ENCODE measurements at regions not wholly inside any gene's neighbourhood (a gene's known extent, or its start where the extent isn't known, plus 50 kb on each side); places are given as distances from the start of the nearest gene placed in this dataset.

DNA sequence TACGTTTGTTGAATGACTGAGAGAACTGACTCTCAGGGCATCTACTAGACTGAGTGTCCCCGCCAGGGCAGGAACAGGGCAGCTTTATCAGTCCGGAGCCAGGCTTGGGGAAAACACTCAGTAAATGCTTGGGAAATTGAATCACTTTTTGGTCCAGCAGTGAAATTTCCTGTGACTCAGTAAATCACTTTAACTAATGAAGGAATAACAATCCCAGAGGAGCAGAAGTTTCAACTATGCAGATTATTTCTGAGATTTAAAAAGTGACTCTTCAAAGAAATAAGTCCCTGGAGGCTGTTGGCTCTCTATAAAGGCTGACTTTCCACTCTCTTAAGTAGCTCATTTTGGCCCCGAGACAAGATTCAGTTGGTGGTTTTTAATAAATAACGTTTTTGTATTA lies 101.8 kb downstream of the FOXL1 start:
- Histone ChIP-seq H3K36me3 (no peaks in the 10 kb centered on the region), H3K4me3 (peak overlapping the region in 1 of 2 donors; percentile 46), H3K4me1 (peaks cover 0 to 54% (median 35%) of the 10 kb centered on the region in 4 donors), H3K27me3 (no peaks in the 10 kb centered on the region), H3K27ac (peak overlapping the region; percentile 89), H3K9me3 (no peaks in the 10 kb centered on the region)
- peak in 1 of 2 donors; percentile 57 for DNase-seq
- intact Hi-C loops (cut with DNase I; ENCODE audit: low total_unique reads), result loop anchor here (2.0 kb wide), 1 partner anchor 99 kb away; no protein-coding TSS in a partner anchor
- TF ChIP-seq, protein P1, sequence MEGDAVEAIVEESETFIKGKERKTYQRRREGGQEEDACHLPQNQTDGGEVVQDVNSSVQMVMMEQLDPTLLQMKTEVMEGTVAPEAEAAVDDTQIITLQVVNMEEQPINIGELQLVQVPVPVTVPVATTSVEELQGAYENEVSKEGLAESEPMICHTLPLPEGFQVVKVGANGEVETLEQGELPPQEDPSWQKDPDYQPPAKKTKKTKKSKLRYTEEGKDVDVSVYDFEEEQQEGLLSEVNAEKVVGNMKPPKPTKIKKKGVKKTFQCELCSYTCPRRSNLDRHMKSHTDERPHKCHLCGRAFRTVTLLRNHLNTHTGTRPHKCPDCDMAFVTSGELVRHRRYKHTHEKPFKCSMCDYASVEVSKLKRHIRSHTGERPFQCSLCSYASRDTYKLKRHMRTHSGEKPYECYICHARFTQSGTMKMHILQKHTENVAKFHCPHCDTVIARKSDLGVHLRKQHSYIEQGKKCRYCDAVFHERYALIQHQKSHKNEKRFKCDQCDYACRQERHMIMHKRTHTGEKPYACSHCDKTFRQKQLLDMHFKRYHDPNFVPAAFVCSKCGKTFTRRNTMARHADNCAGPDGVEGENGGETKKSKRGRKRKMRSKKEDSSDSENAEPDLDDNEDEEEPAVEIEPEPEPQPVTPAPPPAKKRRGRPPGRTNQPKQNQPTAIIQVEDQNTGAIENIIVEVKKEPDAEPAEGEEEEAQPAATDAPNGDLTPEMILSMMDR (IDR thresholded peaks at IDR 0.05), result peak in 1 of 2 experiments; percentile 14

- Histone ChIP-seq H3K27me3 (no peaks in the 10 kb centered on the region), H3K36me3 (no peaks in the 10 kb centered on the region), H3K27ac (peak overlapping the region; percentile 89), H3K4me1 (peaks cover 0 to 54% (median 35%) of the 10 kb centered on the region in 4 donors), H3K9me3 (no peaks in the 10 kb centered on the region), H3K4me3 (peak overlapping the region; percentile 44 to 46)
- TF ChIP-seq, protein P1 (IDR thresholded peaks at IDR 0.05), result no peak
- DNase-seq, result no peak
- intact Hi-C loops (cut with DNase I; ENCODE audit: low total_unique reads), result loop anchor here (2.0 kb wide), 1 partner anchor 100 kb away; no protein-coding TSS in a partner anchor
These were observed 102.3 kb downstream of the FOXL1 start for GRCh38 chr16:86680661-86681030.

DNA sequence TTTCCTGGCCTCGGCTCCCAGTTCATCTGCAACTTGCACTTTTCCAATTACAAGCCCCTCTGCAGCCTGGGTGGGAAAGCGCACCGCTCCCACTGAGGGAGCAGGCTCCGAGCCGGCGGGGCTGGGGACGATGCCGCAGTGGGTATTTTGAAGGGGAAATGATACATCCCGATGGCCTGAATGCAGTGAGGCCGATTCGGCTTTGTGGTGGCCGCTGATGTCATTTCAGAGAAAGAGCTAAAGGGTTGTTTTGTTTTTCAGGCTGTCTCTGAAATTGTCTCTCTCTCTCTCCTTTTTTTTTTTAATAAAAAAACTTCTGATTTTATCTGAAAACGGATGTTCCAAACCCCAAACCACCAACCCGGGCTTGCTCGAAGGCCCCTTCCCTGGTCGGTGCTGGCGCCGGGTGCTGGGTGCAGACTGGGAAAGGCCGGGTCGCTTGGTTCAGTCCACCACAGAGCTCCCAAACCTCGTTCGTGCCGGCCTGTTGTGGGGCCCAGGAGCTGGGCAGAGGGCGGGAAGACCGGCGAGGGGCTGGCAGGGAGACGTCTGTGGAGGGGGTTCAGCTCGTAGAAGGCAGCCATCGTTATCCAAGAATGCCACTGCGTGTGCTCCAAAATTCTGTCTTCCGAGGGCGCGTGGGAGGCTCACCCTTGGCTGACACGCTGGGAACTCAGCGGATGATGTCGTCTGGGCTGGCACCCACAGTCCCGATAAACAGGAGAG lies 102.8 kb downstream of the FOXL1 start:
- peak; percentile 69 to 92 for DNase-seq
- TF ChIP-seq, protein P1 (IDR thresholded peaks at IDR 0.05), result no peak
- peak overlapping the region; percentile 89 for H3K27ac ChIP-seq
- H3K4me3 ChIP-seq, result peak overlapping the region; percentile 44 to 46
- no peaks in the 10 kb centered on the region for H3K27me3 ChIP-seq
- H3K9me3 ChIP-seq, result no peaks in the 10 kb centered on the region
- intact Hi-C loops (cut with DNase I; ENCODE audit: low total_unique reads), result loop anchor here (2.0 kb wide), 1 partner anchor 100 kb away; no protein-coding TSS in a partner anchor
- no peaks in the 10 kb centered on the region for H3K36me3 ChIP-seq
- peaks cover 0 to 51% (median 35%) of the 10 kb centered on the region in 4 donors for H3K4me1 ChIP-seq

GRCh38 chr16:86681757-86682106 lies 103.4 kb downstream of the FOXL1 start:
- DNase-seq, result no peak
- TF ChIP-seq, protein P1 (IDR thresholded peaks at IDR 0.05), result no peak
- H3K27ac ChIP-seq, result peak overlapping the region; percentile 89
- peak overlapping the region; percentile 44 to 46 for H3K4me3 ChIP-seq
- no peaks in the 10 kb centered on the region for H3K36me3 ChIP-seq
- H3K27me3 ChIP-seq, result no peaks in the 10 kb centered on the region
- intact Hi-C loops (cut with DNase I; ENCODE audit: low total_unique reads), result loop anchor here (2.0 kb wide), 1 partner anchor 101 kb away; no protein-coding TSS in a partner anchor
- H3K9me3 ChIP-seq, result no peaks in the 10 kb centered on the region
- peaks cover 0 to 45% (median 33%) of the 10 kb centered on the region in 4 donors for H3K4me1 ChIP-seq

- Histone ChIP-seq H3K4me1 (peaks cover 0 to 43% (median 32%) of the 10 kb centered on the region in 4 donors), H3K27me3 (no peaks in the 10 kb centered on the region), H3K27ac (peak overlapping the region; percentile 89), H3K9me3 (no peaks in the 10 kb centered on the region), H3K4me3 (no peak overlapping the region), H3K36me3 (no peaks in the 10 kb centered on the region)
- TF ChIP-seq, protein P1 (IDR thresholded peaks at IDR 0.05), result no peak
- no peak for DNase-seq
- intact Hi-C loops (cut with DNase I; ENCODE audit: low total_unique reads), result no loop called here
These were observed 104.0 kb downstream of the FOXL1 start for GRCh38 chr16:86682219-86682904.
